HCT116 (cell line): ENCODE measurements at regions not wholly inside any gene's neighbourhood (a gene's known extent, or its start where the extent isn't known, plus 50 kb on each side); places are given as distances from the start of the nearest gene placed in this dataset.

Experiments
- ATAC-seq: fragments of 200-7000 bp; cut with Tn5 transposase; 2 replicates; pipeline ENCODE4 v1.9.1; 2020; ENCODE audit warnings: mild to moderate bottlenecking, moderate library complexity
- BruUV-seq: library from RNA; stranded (reverse); fragments of 400-500 nt; replicated peaks from 2 replicates; lab custom pipeline; 2021; lab: Mats Ljungman, UMichigan
- CTCF ChIA-PET: fragments of 300-600 bp; sonication (Branson Sonifier 250); formaldehyde crosslinking; loops from one replicate; lab custom pipeline; 2021; ENCODE audit warnings: antibody characterized with exemption; lab: Charles Lee
- POLR2A ChIA-PET: fragments of 300-600, 350-600 bp; sonication (Branson Sonifier 250); formaldehyde crosslinking; loops from one replicate; lab custom pipeline; 2021; ENCODE audit warnings: antibody characterized with exemption; lab: Charles Lee
- RAD21 ChIA-PET, 2 experiments: fragments of 300-600 bp; sonication (Branson Sonifier 250); formaldehyde crosslinking; loops; one replicate each; lab custom pipeline; 2023; ENCODE audit warnings: low total read pairs in 2 of 2; ENCODE audit not compliant: uncharacterized antibody in 2 of 2, unreplicated experiment in 2 of 2, low non-redundant PET in 1 of 2; lab: Charles Lee
- DNase-seq: peaks from one replicate; pipeline ENCODE4 v3.0.0-alpha.2; 2010; ENCODE audit warnings: low read depth, low spot score
- H2AFZ ChIP-seq: fragments of 200-600 bp; shearing (Covaris generic), sonication (generic); 2 replicates; pipeline ENCODE4 v1.6.1; 2017; ENCODE audit warnings: low read depth, mixed run types, mixed read lengths, antibody characterized with exemption, low read length; ENCODE audit not compliant: poor library complexity, severe bottlenecking
- H3K27ac ChIP-seq: 2 replicates; pipeline ENCODE4 v1.5.1; 2012; ENCODE audit warnings: low read depth, low read length
- H3K27me3 ChIP-seq: fragments of 200-600 bp; sonication (generic); 2 replicates; pipeline ENCODE4 v1.6.1; 2016; ENCODE audit warnings: mixed run types, low read length, mixed read lengths; ENCODE audit not compliant: insufficient read depth
- H3K36me3 ChIP-seq, 2 experiments: fragments of 200-500 bp in 1 of 2; fragments of 200-600 bp in 1 of 2; sonication (Bioruptor generic) in 1 of 2; sonication (generic) in 1 of 2; 2 replicates each; pipeline versions ENCODE4 v1.5.1 to v1.6.1; 2014 to 2016; ENCODE audit warnings: low read length in 2 of 2, inconsistent platforms in 1 of 2, mixed read lengths in 1 of 2, mixed run types in 1 of 2; ENCODE audit not compliant: insufficient read depth in 2 of 2, control insufficient read depth in 1 of 2
- H3K4me1 ChIP-seq, 2 experiments: fragments of 200-600 bp in 1 of 2; sonication (generic) in 1 of 2; 2 replicates each; pipeline versions ENCODE4 v1.5.1 to v1.6.1; 2012 to 2017; ENCODE audit warnings: low read length in 2 of 2, inconsistent platforms in 1 of 2, mild to moderate bottlenecking in 1 of 2, mixed read lengths in 1 of 2, mixed run types in 1 of 2, moderate library complexity in 1 of 2; ENCODE audit not compliant: insufficient read depth in 2 of 2, control insufficient read depth in 1 of 2
- H3K4me2 ChIP-seq: fragments of 200-600 bp; sonication (generic); 2 replicates; pipeline ENCODE4 v1.6.1; 2017; ENCODE audit warnings: mixed run types, low read length, mixed read lengths
- H3K4me3 ChIP-seq, 2 experiments: fragments of 200-600 bp in 1 of 2; sonication (generic) in 1 of 2; replicated peaks in 1 of 2; 2 replicates each; pipeline ENCODE4 v1.5.1; 2011 to 2016; ENCODE audit warnings: low read length in 2 of 2, control low read depth in 1 of 2, low read depth in 1 of 2, mild to moderate bottlenecking in 1 of 2, mixed read lengths in 1 of 2, mixed run types in 1 of 2
- H3K79me2 ChIP-seq: fragments of 200-600 bp; sonication (generic); 2 replicates; pipeline ENCODE4 v1.6.1; 2017; ENCODE audit warnings: mild to moderate bottlenecking, mixed run types, low read length, moderate library complexity, mixed read lengths; ENCODE audit not compliant: insufficient read depth
- H3K9ac ChIP-seq: fragments of 200-600 bp; sonication (generic); 2 replicates; pipeline ENCODE4 v1.6.1; 2016; ENCODE audit warnings: low read length, mixed read lengths
- H3K9me2 ChIP-seq: fragments of 200-600 bp; sonication (generic), shearing (Covaris generic); 2 replicates; pipeline ENCODE4 v1.6.1; 2017; ENCODE audit warnings: mixed run types, mild to moderate bottlenecking, moderate library complexity; ENCODE audit not compliant: insufficient read depth
- H3K9me3 ChIP-seq, 2 experiments: fragments of 200-500 bp in 1 of 2; fragments of 200-600 bp in 1 of 2; sonication (Bioruptor generic) in 1 of 2; sonication (generic) in 1 of 2; 2 replicates each; pipeline ENCODE4 v1.6.1; 2014 to 2017; ENCODE audit warnings: low read length in 2 of 2, mixed read lengths in 2 of 2, inconsistent platforms in 1 of 2, low read depth in 1 of 2, mild to moderate bottlenecking in 1 of 2, mixed run types in 1 of 2, moderate library complexity in 1 of 2; ENCODE audit not compliant: control insufficient read depth in 1 of 2, insufficient read depth in 1 of 2
- H4K20me1 ChIP-seq: fragments of 200-600 bp; sonication (generic), shearing (Covaris generic); 2 replicates; pipeline ENCODE4 v1.6.1; 2017; ENCODE audit warnings: mixed run types, mild to moderate bottlenecking, moderate library complexity; ENCODE audit not compliant: insufficient read depth
- EZH2 ChIP-seq: fragments of 200-600 bp; sonication (generic); IDR thresholded peaks from 2 replicates; pipeline ENCODE4 v1.6.1; 2017; ENCODE audit warnings: antibody characterized with exemption, mixed run types
- FOSL1 ChIP-seq: IDR thresholded peaks from 2 replicates; pipeline ENCODE4 v1.6.1; 2012; ENCODE audit warnings: low read depth
- SRF ChIP-seq: IDR thresholded peaks from 2 replicates; pipeline ENCODE4 v1.6.1; 2012; ENCODE audit warnings: low read depth
- intact Hi-C: fragments of 100-400 bp; cut with micrococcal nuclease; formaldehyde crosslinking; loops from 2 replicates; pipeline ENCODE4 v1.10.0; 2022
- TF ChIP-seq, protein P1 (sequence below): IDR thresholded peaks from 2 replicates; pipeline ENCODE4 v1.6.1; 2012; ENCODE audit warnings: low read depth

DNA sequence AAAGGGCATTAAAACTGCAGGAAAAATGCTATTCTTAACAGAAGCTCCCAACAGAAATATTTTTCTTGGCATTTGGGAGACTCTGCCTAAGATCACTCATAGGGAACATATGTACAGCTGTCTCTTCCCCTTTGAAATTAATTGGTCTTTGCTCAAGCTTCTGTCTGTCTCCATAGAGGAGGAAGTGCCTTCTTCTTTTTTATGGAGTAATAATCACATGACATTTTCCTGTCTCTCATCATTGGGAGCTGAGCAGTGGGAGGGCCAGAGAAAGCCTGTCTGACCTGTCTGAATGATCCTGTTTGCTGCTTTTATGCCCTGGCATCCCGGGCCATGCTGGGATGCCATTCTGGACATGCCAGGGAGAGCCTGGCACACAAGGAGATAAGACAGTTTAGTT is 145.6 kb downstream of the AQP4 start:
- Histone ChIP-seq H3K9me2 (no peaks in the 10 kb centered on the region), H3K27ac (no peak overlapping the region), H3K9ac (no peak overlapping the region), H3K4me1 (no peaks in the 10 kb centered on the region), H3K4me3 (no peak overlapping the region), H3K79me2 (no peaks in the 10 kb centered on the region), H3K27me3 (peaks cover 30% of the 10 kb centered on the region), H3K4me2 (no peak overlapping the region), H2AFZ (no peak overlapping the region), H3K36me3 (no peaks in the 10 kb centered on the region), H4K20me1 (no peaks in the 10 kb centered on the region), H3K9me3 (no peaks in the 10 kb centered on the region)
- intact Hi-C loops: no loop called here
- CTCF ChIA-PET: no interaction called here
- RAD21 ChIA-PET: no interaction called here
- POLR2A ChIA-PET: no interaction called here
- DNase-seq: no peak
- no peak for ATAC-seq
- BruUV-seq: no TSS peak
- no peak for TF ChIP-seq FOSL1

- Histone ChIP-seq H3K9ac (no peak overlapping the region), H3K27me3 (peaks cover 27% of the 10 kb centered on the region), H4K20me1 (no peaks in the 10 kb centered on the region), H3K27ac (no peak overlapping the region), H3K9me2 (no peaks in the 10 kb centered on the region), H3K4me2 (no peak overlapping the region), H3K4me1 (no peaks in the 10 kb centered on the region), H3K4me3 (no peak overlapping the region), H3K79me2 (no peaks in the 10 kb centered on the region), H3K36me3 (no peaks in the 10 kb centered on the region), H3K9me3 (no peaks in the 10 kb centered on the region), H2AFZ (no peak overlapping the region)
- no peak for ATAC-seq
- DNase-seq: no peak
- intact Hi-C loops: no loop called here
- CTCF ChIA-PET: no interaction called here
- TF ChIP-seq SRF (no peak), EZH2 (no peak)
- TF ChIP-seq, protein P1, sequence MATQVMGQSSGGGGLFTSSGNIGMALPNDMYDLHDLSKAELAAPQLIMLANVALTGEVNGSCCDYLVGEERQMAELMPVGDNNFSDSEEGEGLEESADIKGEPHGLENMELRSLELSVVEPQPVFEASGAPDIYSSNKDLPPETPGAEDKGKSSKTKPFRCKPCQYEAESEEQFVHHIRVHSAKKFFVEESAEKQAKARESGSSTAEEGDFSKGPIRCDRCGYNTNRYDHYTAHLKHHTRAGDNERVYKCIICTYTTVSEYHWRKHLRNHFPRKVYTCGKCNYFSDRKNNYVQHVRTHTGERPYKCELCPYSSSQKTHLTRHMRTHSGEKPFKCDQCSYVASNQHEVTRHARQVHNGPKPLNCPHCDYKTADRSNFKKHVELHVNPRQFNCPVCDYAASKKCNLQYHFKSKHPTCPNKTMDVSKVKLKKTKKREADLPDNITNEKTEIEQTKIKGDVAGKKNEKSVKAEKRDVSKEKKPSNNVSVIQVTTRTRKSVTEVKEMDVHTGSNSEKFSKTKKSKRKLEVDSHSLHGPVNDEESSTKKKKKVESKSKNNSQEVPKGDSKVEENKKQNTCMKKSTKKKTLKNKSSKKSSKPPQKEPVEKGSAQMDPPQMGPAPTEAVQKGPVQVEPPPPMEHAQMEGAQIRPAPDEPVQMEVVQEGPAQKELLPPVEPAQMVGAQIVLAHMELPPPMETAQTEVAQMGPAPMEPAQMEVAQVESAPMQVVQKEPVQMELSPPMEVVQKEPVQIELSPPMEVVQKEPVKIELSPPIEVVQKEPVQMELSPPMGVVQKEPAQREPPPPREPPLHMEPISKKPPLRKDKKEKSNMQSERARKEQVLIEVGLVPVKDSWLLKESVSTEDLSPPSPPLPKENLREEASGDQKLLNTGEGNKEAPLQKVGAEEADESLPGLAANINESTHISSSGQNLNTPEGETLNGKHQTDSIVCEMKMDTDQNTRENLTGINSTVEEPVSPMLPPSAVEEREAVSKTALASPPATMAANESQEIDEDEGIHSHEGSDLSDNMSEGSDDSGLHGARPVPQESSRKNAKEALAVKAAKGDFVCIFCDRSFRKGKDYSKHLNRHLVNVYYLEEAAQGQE: no peak
- no TSS peak for BruUV-seq
- RAD21 ChIA-PET: interaction anchor here in 1 of 2 experiments (0.7 kb wide), 1 partner anchor 302 kb away, joined by 4 read pairs; no protein-coding TSS in a partner anchor
- POLR2A ChIA-PET: no interaction called here
These were observed 148.3 kb downstream of the AQP4 start for GRCh38 chr18:26717123-26717719.
